ENCODE measurements at regions not wholly inside any gene's neighbourhood (a gene's known extent, or its start where the extent isn't known, plus 50 kb on each side); places are given as distances from the start of the nearest gene placed in this dataset.

GRCh38 chr3:25133588-25133987, 294.5 kb upstream of the RARB start (continued):
- TF ChIP-seq ZBTB11 (CRISPR knock-in tag; IDR thresholded peaks at IDR 0.05): no peak

GRCh38 chr3:25137606-25138005, 290.5 kb upstream of the RARB start:
- in situ Hi-C loops (cut with MboI): no loop called here
- no TSS peak for BruUV-seq (replicated peaks)
- intact Hi-C loops (cut with micrococcal nuclease): no loop called here
- Histone ChIP-seq H3K79me2 (ENCODE audit: control insufficient read depth, insufficient read depth, low read length) (no peaks in the 10 kb centered on the region), H3K9me3 (replicated peaks; ENCODE audit: control insufficient read depth, insufficient read depth, low read depth, low read length) (no peaks in the 10 kb centered on the region; the same call in 1 of the 2 replicates), H3K4me1 (replicated peaks in 1 of 2; ENCODE audit: control insufficient read depth in 2 of 2, insufficient read depth in 2 of 2, low read length in 2 of 2) (no peaks in the 10 kb centered on the region), H3K36me3 (ENCODE audit: control insufficient read depth, insufficient read depth, low read length) (no peaks in the 10 kb centered on the region), H4K20me1 (replicated peaks; ENCODE audit: control insufficient read depth, insufficient read depth, low read length) (no peaks in the 10 kb centered on the region), H3K4me3 (no peak overlapping the region), H3K9ac (ENCODE audit: insufficient read depth in 1 of 2, low read depth in 2 of 2, low read length in 2 of 2) (no peak overlapping the region), H3K9me1 (ENCODE audit: control insufficient read depth, insufficient read depth, low read length) (no peaks in the 10 kb centered on the region), H3K27me3 (ENCODE audit: control insufficient read depth in 2 of 2, insufficient read depth in 2 of 2, low read length in 2 of 2) (no peaks in the 10 kb centered on the region), H2AFZ (ENCODE audit: low read depth, low read length) (no peak overlapping the region), H3K4me2 (ENCODE audit: insufficient read depth, low read length) (no peak overlapping the region), H3K27ac (ENCODE audit: extremely low read depth, low read depth, low read length) (no peak overlapping the region)
- ATAC-seq: no peak
- ChIA-PET POLR2A (interaction anchor here (0.6 kb wide), 1 partner anchor 384 kb away, joined by 3 read pairs; no protein-coding TSS in a partner anchor), CTCF (ENCODE audit: low intra/inter-chr PET ratio) (no interaction called here)
- 0% methylated on average over 2 of the region's 2 CpGs for WGBS (ENCODE audit: insufficient coverage, low coverage, missing lambda C conversion rate)
- no peak for DNase-seq (ENCODE audit: extremely low read depth in 1 of 4, low spot score in 3 of 4)
- FAIRE-seq: no peak
- no peak for TF ChIP-seq U2AF2 (optimal IDR thresholded peaks at IDR 0.05; ENCODE audit: low read depth, low read length)
- TF ChIP-seq ZNF184 (CRISPR knock-in tag; IDR thresholded peaks at IDR 0.05): no peak

All from K562 (cell line).